SKM-1 treated with dmso at 0.1 percent for 144 hours (cell line): ENCODE measurements at regions not wholly inside any gene's neighbourhood (a gene's known extent, or its start where the extent isn't known, plus 50 kb on each side); places are given as distances from the start of the nearest gene placed in this dataset.
"Not testable (repeated sequence)": the region's sequence is repeated elsewhere in the genome, so short reads cannot be mapped to it uniquely, and the experiment has no call there.

Source experiments
- DNase-seq: peaks from one replicate; lab custom pipeline; 2025; ENCODE audit not compliant: unreplicated experiment; lab: John Stamatoyannopoulos, UW

DNA sequence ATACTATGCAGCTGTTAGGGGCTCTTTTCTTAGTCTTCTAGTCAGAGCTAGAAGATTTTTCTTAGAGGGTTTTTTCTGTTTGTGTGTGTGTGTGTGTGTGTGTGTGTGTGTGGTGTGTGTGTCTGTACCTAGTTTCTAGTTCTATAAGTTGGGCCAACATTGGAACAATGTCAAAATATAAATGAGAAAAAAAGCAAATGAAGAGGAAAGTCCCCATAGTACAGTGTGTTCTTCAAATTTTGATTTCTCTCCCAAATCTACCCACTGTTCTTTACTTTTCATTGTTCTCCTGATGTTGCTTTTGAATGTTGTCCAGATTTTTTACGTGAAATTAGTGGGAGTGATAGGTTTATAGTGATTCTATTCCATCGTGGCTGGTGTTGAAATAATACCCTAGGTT is 2153.4 kb upstream of the RAG2 start:
- no peak for DNase-seq

DNA sequence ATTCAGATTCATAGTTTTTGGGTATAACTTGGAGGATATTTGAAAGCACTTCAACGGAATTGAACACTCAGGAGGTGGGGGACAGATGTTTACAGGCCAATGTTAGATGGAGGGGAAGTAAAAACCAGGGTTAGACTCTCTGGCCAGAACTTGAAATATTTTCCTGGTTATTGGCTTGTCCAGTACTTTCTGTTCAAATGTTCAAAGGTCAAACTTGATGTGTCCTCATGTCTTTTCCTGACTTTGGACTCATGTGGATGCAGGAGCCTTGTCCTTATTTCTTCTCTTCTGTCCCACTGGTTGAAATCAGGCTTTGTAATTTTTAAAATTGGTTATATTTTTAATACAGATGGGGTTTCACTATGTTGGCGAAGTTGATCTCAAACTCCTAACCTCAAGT is 2148.5 kb upstream of the RAG2 start:
- DNase-seq, result not testable (repeated sequence)

DNA sequence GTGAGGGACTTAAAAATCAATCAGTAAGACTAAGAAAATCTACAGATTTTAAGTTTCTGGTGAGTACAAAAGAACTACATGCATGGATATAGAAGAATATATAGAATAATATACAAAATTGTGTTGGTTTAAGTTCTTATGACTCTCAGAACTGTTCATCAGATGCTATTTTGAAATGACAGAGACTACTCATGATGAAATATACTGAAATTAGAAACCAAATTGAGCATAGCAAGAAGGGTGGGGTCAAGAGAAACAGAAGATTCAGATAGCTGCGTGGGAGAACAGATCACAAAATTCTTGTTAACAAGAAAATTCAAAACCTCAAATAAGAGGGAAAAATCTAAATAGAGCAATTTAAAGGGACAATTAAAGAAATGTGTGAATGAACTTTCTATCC is 2125.3 kb upstream of the RAG2 start:
- no peak for DNase-seq

DNA sequence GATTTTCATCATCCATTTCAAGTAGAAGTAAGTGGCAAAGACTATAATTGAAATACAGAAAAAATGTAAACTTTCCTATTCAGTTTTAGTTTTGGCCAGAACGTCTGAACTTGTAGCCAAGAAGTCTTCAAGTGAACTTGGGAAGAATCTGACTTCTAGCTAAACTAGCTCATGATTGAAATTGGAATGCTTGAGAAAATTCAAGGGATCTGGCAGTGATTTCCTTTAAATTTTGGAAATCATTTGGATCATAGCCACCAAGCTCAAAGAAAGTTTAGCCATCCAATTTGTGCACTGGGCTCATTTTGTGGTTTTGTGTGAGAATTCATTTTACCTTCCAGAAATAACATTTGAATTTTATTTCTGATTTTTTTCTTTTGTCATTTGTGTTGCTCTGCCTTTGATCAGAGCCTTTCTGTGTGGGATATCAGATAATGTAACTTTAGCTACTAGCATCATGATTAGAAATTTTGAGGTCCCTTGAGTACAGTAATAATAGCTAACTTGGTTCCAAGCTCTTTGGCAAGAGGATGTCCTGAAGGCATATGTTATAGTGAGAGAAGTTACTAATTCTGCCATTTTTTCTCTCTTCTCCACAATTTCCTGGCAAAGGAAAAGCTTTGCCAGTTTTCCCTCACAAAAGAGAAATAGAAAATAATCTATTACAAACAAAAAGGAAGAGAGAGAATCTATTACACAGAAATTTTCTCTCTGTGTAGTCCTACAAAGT is 2123.7 kb upstream of the RAG2 start:
- DNase-seq, result no peak

DNA sequence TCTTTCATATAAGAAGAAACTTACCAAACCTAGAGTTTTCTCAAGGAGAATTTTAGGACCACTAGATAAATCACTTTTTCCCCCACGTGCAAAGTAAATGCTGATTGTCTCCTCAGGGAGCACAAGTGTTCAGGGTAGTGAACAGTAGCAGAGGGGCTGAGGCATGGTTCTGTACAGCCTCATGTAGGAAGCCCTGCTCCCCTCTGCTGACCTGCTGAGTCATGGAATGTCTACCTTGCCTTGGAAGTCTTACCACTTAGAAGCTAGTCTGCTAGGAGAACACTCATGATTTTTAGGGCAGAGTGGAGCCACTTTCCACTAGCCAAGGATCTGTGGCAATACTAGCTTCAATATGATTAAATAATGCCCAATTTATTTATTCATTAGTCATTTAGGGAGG is 2120.6 kb upstream of the RAG2 start:
- no peak for DNase-seq

DNA sequence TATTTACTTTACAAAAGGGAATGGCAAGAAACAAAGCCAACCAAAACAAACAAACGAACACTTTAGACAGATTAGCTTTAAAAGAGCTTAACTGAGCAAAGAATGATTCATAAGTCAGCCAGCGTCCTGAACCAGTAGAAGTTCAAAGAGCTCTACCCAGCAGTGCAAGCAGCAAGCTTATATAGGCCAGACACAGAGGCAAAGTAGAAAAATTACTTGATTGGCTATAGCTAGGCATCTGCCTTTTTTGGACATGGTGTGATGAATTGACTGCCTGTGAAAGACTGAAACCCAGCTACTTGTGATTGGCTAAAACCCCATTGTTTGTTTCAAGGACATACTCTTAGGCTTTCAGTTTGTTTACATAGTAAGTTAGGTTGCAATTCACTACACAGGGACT is 2120.0 kb upstream of the RAG2 start:
- DNase-seq, result no peak

DNA sequence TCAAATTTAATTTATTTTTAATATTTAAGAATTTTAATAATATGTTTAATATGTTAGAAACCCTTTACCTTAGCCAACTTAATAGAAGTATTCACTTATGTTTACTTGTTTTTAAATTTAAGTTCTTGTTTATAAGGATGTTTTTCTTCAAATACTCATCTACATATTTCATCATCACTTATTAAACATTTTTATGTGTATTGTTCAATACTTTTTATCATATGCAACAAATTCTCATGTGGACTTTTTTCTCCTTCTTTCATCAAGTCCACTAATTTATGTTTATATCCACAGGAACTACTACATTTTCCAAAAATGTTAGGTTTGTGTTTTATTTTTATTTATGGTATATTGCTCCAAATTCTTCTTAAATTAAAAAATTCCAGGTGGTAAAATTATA is 2113.1 kb upstream of the RAG2 start:
- no peak for DNase-seq

DNA sequence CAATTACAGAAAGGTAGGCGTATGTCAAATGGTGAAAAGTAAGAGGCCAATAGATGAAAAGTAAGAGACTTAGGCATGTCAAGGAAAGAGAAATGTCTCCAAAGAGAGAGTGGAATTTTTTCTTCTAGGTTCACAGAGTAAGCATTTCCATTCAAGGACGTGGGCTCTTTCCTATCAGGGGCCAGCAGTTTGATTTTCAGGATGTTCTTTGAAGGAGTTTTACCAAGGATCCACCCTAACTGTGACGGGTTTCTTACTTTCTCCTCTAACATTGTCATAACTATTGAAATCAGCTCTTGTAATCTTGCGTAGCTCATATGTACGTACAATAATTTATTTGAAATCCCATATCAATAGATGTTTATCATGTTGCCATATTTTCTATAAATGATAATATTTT is 2112.2 kb upstream of the RAG2 start:
- DNase-seq, result no peak

DNA sequence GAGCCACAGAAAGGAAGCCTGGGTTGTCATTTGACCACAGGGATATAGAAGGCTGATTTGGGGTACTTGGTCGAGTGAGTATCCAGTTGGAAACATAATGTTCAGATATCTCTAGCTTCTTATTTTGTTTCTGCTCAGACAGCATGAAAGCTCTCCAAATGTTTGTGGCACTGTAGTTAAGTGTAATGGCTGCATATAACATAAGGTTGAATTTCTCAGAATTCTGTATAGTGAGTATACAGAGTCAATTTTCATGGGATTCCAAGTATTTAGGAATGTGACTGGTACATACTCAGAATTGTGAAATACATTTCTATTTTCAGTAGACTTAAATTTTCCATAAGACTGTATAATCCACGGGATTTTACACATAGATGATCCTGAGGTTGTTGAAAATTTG is 2102.1 kb upstream of the RAG2 start:
- DNase-seq, result no peak

DNA sequence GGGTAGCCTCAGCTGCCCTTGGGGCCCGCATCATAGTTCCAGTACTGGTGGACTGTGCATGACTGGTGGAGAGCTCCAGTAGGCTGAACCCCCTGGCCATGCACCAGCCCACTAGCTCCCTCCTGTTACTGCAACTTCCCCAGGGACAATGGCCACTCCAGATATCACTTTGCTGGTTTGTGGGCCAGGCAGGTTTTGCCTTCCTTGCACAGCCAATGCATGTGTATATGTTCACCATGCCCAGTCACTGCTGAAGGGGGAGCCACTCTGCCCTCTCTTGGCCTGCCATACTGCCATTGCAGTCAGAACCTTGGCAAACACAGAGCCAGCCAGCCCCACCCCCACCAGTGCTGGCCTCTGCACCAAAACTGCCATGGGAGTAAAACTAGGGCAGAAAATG is 2095.3 kb upstream of the RAG2 start:
- no peak for DNase-seq

DNA sequence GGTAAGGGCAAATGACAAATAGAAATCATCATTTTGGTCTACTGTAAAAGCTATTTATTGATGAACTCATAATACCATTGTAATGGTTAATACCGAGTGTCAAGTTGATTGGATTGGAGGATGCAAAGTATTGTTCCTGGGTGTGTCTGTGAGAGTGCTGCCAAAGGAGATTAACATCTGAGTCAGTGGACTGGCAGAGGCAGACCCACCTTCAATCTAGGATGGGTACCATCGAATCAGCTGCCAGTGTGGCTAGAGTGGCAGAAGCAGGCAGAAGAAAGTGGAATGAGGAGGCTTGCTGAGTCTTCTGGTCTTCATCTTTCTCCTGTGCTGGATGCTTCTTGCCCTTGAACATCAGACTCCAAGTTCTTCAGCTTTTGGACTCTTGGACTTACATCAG is 2092.2 kb upstream of the RAG2 start:
- not testable (repeated sequence) for DNase-seq

DNA sequence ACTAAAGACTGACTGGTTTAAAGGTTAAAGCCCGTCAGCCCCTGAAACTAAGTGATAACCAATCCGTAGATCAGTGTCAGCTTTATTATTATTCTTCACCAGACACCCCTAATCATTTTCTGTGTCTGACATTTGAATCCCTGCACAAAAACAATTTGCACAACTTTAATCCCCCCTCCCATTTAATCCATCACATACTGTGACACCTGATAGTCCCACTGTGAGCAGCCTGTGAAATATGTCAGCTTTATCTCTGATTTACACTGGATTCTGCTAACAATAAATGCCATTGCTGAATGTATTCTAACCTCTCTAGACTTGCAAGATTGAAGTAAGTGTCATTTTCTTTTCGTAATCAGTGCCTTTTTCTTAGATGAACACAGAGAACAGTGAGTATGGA is 2089.0 kb upstream of the RAG2 start:
- no peak for DNase-seq

DNA sequence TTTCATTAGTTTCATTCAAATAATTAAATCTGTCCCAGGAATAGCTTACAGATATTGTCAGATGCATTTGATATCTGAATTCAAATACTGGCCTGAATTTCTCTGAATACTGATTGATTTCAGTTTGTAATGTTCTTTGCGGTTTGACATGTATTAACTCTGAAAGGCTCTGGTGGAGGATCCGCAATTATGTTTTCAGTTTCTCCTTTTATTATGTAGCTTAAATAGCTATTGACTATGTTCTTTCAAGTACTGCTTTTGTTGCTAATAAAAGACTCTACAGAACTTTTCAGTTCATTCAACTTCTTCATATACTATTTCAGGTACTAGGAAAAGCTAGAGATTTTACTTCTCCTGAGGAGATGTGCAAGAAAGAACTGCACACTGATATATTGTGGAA is 2085.4 kb upstream of the RAG2 start:
- no peak for DNase-seq

DNA sequence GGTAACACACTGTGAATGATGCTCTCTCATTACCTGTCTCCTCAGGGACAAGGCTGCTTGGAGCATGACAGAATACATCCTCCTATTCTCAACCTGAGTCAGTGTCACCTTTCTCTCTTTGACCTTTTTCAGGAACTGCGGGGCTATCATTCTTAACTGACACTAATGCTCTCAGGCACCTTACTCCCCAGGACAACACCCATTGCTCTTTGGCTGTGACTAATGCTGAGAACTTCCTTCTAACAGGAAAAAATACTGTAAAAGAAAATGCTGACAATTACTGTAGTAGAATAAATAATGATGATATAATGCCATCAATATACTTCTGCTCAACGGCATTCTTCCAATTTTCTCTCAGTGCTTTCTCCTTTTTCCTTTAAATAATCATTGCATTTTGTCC is 2082.7 kb upstream of the RAG2 start:
- DNase-seq, result no peak

DNA sequence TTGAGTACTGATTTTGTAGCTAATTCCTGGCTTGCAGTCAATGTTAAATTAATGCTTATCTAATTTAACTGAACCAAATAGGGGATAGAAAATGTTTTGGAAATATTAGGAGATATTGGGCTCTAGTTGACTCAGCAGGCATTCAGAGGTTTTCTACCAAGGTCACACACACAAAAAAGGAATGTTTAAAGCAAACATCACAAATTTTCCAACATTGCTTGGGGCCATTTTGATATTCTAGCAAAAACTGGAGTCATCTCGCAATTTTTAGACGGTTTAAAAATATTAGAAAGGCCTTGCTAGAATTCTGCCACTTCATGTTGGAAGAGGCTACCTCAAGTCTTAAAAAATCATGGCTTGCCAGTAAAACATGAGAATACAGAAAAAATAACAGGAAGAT is 2082.1 kb upstream of the RAG2 start:
- DNase-seq, result no peak

DNA sequence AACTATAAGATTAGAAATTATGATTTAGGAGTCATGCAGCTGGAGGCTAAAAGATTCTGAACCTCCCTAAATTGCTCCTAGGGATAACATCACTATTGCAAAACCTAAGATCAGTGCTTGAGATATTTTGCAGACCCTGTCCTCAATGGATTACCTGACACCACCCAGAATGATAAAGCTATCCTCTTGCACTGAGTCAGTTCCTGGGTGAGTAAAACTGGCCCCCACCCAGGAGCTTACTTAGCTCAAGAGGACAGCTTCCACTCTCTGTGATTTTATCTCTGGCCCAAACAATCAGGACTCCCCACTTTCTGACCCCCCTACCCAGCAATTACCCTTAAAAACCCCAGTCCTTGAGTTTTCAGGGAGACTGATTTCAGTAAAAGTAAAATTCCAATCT is 2074.4 kb upstream of the RAG2 start:
- no peak for DNase-seq

DNA sequence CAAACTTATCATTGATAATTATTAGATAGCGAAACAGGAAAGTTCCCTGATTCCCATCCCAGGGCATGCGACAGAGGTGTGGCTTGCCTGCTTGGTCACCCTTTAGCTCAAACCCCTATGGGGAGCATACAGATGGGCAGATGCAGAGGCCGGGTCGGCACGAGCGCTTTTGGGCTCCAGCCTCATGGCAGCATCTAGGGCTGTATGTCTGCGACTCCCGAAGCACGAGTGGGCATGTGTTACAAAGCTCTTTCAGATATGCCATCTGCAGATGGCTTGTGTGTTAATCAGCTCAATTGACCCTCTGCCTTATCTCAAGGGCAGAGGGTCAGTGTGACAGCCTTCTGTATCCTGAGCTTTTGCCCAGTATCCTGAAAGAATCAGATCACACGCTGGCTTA is 2069.3 kb upstream of the RAG2 start:
- no peak for DNase-seq

DNA sequence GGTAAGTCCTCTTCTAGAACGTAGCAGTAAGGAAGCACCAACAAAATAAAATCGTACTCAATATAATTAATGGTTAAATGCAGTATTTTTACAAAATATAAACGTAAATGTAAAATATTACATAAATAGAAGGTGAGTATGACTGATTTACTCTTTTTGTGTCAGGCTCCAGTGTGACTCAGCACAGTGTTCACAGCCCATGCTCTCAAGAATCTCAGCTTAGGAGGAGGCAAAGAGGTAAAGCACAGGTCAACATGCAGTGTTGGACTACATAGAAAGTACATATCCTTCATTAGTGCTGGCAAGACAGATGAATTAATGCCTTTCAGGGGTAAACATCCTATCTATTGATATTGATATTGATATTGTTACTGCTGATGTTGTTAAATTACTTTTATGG is 2050.6 kb upstream of the RAG2 start:
- no peak for DNase-seq

DNA sequence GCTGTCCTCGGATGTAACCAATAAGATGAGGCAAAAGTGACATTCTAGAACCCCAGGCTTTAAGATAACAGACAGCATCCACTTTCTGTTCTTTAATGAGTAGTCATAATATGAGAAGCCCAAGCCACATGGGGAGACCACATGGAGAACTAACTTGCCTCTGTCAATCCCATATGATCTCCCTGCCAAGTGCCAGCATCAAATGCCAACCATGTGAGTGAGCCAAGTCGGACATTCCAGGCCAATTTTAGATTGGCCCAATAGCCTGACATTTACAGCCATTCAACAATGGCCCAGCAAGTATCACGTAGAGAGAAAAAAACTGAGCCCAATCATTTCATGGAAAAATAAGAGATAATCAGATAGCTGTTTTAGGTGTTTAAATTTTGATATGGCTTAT is 2048.3 kb upstream of the RAG2 start:
- no peak for DNase-seq

DNA sequence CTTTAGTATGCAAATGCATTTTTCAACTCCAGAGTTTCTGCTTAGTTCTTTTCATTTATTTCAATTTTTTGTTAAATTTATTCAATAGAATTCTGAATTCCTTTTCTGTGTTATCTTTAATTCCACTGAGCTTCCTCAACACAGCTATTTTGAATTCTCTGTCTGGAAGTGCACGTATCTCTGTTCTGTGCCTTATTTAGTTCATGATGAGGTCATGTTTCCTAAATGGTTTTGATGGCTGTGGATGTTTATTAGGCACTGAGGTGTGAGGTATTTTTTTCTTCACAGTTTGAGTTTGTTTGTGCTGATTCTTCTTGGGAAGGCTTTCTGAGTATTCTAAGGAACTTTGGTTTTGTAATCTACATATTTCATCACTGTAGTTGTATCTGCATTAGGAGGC is 2042.8 kb upstream of the RAG2 start:
- no peak for DNase-seq

DNA sequence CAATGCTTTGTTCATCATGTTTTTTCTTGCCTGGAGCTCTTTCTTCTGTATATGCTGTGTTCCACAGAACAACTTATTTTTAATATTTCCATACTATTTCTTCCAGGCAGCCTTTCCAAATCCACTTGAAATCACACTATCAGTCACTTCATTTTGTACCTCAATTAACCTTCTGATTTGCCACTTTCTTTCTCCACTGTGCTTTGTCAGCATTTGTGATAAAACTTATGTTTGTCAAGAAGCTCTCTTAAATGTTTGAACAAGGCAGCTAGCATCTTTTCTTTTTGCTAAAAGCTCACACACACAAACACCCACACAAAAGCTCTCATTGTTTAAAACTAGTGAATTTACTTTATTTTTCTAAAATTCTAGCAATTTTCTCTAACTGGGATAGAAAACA is 2014.7 kb upstream of the RAG2 start:
- DNase-seq, result no peak

DNA sequence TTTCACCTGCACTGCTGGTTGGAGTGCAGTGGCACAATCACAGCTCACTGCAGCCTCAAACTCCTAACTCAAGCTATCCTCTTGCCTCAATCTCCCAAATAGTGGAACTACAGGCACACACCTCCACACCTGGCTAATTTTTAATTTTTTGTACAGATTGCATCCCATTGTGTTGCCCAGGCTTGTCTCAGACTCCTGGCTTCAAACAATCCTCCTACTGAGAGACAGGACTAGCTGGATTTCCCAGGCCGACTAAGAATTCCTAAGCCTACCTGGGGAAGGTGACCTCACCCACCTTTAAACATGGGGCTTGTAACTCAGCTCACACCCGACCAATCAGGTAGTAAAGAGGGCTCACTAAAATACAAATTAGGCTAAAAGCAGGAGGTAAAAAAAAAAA is 2003.3 kb upstream of the RAG2 start:
- DNase-seq, result not testable (repeated sequence)

DNA sequence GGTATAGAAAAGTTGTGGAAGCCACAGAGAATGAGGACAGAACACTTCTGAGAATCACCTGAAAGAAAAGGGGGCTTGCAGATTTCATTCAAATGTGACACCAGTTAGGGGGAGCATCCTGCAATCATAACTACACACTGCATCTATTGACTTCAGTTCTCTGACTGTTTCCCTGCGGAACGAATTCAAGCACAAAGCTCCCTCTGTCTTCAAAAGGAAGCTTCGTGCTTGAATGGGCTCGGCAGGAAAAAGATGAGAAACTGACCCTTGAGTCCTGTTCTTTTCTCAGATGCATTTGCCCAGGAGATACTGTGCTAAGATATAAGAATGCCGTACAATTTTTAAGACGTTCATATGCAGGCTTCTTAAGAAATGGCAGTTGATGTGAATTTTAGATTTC is 2000.4 kb upstream of the RAG2 start:
- DNase-seq, result no peak
